ENCODE measurements at regions not wholly inside any gene's neighbourhood (a gene's known extent, or its start where the extent isn't known, plus 50 kb on each side); places are given as distances from the start of the nearest gene placed in this dataset.

- Histone ChIP-seq H3K79me2 (replicated peaks; ENCODE audit: insufficient read depth, low read length) (no peaks in the 10 kb centered on the region), H3K4me3 (ENCODE audit: low read length) (no peak overlapping the region), H3K27ac (ENCODE audit: low read length) (no peak overlapping the region), H3K9me3 (ENCODE audit: low read length) (no peaks in the 10 kb centered on the region), H4K20me1 (ENCODE audit: insufficient read depth) (no peaks in the 10 kb centered on the region), H3K4me2 (ENCODE audit: low read length) (no peak overlapping the region), H2AFZ (ENCODE audit: low read depth, low read length) (no peak overlapping the region), H3K9ac (ENCODE audit: low read length) (no peak overlapping the region), H3K9me2 (ENCODE audit: insufficient read depth, low read length) (no peaks in the 10 kb centered on the region), H3K36me3 (ENCODE audit: insufficient read depth, low read length) (no peaks in the 10 kb centered on the region), H3F3A (ENCODE audit: insufficient read depth, low read length, poor library complexity, severe bottlenecking) (no peaks in the 10 kb centered on the region), H3K27me3 (ENCODE audit: insufficient read depth, low read depth, low read length) (no peaks in the 10 kb centered on the region)
- TF ChIP-seq RAD21 (conservative IDR thresholded peaks at IDR 0.05) (no peak), EP300 (conservative IDR thresholded peaks at IDR 0.05; ENCODE audit: poor library complexity, severe bottlenecking) (no peak), CTCF (IDR thresholded peaks at IDR 0.05; ENCODE audit: poor library complexity, severe bottlenecking) (no peak), EZH2 (IDR thresholded peaks at IDR 0.05; ENCODE audit: borderline replicate concordance, insufficient read depth, low read length, poor library complexity, severe bottlenecking) (no peak), POLR2AphosphoS5 (IDR thresholded peaks at IDR 0.05) (no peak), REST (IDR thresholded peaks at IDR 0.05; ENCODE audit: borderline replicate concordance) (no peak), TAF1 (IDR thresholded peaks at IDR 0.05; ENCODE audit: low read depth) (no peak), MXI1 (conservative IDR thresholded peaks at IDR 0.05; ENCODE audit: poor library complexity, severe bottlenecking) (no peak), SMC3 (conservative IDR thresholded peaks at IDR 0.05; ENCODE audit: poor library complexity) (no peak)
Observed at GRCh38 chr1:222098404-222098803, 356.5 kb upstream of the DUSP10 start.

GRCh38 chr1:222097588-222097987 is 355.7 kb upstream of the DUSP10 start:
- Histone ChIP-seq H4K20me1 (ENCODE audit: insufficient read depth) (no peaks in the 10 kb centered on the region), H3K4me3 (ENCODE audit: low read length) (no peak overlapping the region)

More at GRCh38 chr1:222097588-222097987, 355.7 kb upstream of the DUSP10 start:
- H3K4me2 ChIP-seq (ENCODE audit: low read length) = no peak overlapping the region
- H3K9me2 ChIP-seq (ENCODE audit: insufficient read depth, low read length) = no peaks in the 10 kb centered on the region
- H3K27ac ChIP-seq (ENCODE audit: low read length) = no peak overlapping the region
- H3K79me2 ChIP-seq (replicated peaks; ENCODE audit: insufficient read depth, low read length) = no peaks in the 10 kb centered on the region
- H3F3A ChIP-seq (ENCODE audit: insufficient read depth, low read length, poor library complexity, severe bottlenecking) = no peaks in the 10 kb centered on the region
- no peaks in the 10 kb centered on the region for H3K36me3 ChIP-seq (ENCODE audit: insufficient read depth, low read length)
- H3K27me3 ChIP-seq (ENCODE audit: insufficient read depth, low read depth, low read length) = no peaks in the 10 kb centered on the region
- no peak overlapping the region for H2AFZ ChIP-seq (ENCODE audit: low read depth, low read length)
- no peak overlapping the region for H3K9ac ChIP-seq (ENCODE audit: low read length)
- no peaks in the 10 kb centered on the region for H3K9me3 ChIP-seq (ENCODE audit: low read length)
- no peak for TF ChIP-seq TAF1 (IDR thresholded peaks at IDR 0.05; ENCODE audit: low read depth)
- TF ChIP-seq RAD21 (conservative IDR thresholded peaks at IDR 0.05) = no peak
- no peak for TF ChIP-seq EZH2 (IDR thresholded peaks at IDR 0.05; ENCODE audit: borderline replicate concordance, insufficient read depth, low read length, poor library complexity, severe bottlenecking)
- TF ChIP-seq EP300 (conservative IDR thresholded peaks at IDR 0.05; ENCODE audit: poor library complexity, severe bottlenecking) = no peak

Measured in neural cell (in vitro differentiated cells).